Mucosa of gallbladder (tissue), 1 donor: ENCODE measurements at regions not wholly inside any gene's neighbourhood (a gene's known extent, or its start where the extent isn't known, plus 50 kb on each side); places are given as distances from the start of the nearest gene placed in this dataset.
"Not testable (repeated sequence)": the region's sequence is repeated elsewhere in the genome, so short reads cannot be mapped to it uniquely, and the experiment has no call there.

Experiments used
- DNase-seq: peaks from one replicate; pipeline ENCODE4 v3.0.0-alpha.2; 2020; ENCODE audit warnings: low spot score
- donor health status: DM: no; HTN: no; CAD: no.

DNA sequence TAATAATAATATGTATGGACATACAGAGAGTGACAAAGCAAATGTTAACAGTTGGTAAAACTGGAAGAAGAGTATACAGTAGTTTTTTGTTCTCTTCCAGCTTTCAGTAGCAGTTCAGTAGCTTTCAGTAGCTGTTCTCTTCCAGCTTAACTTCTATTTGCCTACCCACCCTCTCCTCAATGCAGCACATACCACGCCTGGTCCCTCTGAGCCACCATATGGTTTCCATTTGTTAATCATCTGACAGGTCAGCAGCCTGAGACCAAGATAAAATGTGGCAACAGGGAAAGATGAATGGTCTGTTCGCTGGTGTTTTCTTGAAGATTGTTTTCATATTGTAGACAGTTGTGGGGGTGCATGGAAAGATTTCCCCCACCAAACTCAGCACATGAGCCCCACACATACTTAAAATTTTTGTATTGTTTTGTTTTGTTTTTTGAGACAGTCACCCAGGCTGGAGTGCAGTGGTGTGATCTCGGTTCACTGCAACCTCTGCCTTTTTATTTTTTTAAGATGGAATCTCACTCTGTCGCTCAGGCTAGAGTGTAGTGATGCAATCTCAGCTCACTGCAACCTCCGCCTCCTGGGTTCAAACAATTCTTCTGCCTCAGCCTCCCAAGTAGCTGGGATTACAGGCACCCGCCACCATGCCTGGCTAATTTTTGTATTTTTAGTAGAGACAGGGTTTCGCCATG lies 56.8 kb downstream of the ATP6V0E2 start:
- DNase-seq, result not testable (repeated sequence)

DNA sequence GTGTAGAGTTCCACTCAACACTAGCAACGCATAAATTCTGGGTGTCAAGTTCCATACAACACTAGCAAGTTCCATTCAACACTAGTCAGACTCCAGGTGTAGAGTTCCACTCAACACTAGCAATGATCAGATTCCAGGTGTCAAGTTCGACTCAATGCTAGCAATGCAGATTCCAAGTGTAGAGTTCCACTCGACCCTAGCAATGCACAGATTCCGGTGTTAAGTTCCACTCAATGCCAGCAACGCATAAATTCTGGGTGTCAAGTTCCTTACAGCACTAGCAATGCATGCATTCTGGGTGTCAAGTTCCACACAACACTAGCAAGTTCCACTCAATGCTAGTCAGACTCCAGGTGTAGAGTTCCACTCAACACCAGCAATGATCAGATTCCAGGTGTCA lies 60.0 kb downstream of the ATP6V0E2 start:
- DNase-seq, result not testable (repeated sequence)

DNA sequence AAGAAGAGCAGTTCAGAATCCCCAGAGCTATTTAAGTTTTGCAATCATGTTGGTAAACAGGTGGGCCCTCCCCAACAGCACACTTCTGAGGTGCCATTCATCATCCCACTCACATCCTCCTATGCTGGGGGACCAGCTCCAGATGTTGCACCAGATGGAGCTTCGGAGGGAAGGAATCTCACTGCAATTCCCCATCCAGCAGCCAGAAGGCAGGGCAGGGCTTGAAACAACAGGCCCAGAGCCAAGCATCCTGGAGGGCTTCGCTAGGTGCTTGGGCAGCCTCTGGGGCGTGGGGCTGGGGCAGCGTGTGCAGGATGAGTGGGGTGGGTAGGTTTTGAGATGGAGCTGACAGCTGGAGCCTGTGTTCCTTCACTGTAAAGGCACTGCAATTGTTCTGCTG lies 73.6 kb downstream of the ATP6V0E2 start:
- not testable (repeated sequence) for DNase-seq

DNA sequence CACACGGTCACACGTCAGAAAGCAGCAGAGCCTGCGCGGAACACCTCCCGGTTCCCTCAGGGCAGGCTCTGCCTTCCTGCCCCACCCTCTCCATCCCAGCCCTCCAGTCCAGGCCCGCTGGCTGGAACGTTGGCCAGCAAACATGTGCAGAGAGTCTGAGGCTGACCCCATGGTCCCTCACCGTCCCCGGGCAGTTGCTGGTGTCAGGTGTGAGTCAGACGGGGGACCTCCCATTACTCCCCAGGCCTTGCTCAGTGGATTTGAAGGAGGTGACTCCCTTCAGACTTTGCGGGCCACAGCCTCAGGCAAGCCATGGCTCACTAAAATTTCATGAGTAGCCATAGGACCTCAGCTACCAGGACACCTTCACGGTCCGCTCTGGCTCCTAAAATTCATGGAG lies 74.7 kb downstream of the ATP6V0E2 start:
- not testable (repeated sequence) for DNase-seq

DNA sequence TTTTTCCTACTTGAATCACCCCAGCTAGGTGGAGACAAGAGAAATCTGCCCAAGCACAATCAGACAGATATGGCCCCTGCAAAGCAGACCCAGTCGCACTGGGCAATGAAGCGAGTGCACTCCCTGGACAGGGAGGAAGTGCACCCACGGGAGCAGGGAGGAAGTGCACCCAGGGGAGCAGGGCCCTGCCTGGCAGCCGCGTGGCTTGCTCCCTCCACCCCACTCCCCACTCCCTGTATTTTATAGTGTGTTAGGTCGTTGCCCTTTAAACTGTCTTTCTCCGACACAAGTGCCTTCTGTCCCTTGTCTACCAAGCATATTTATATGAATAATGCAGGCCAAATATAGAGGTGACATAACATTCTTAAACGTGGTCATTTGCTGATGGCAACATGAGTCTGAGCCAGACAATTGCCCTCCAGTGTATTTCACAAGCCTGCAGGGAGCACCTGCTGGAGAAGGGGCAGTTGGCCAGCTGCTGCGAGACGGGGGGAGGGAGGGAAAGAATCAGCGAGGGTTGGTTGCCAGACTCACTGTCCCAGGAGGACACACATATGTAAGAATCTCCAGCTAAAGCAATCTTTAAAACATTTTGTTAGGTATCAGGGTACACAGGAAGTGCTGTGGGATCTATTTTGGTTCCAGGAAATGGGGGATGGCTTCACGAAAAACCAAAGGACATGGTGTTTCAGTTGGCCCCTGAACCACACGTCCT lies 76.3 kb downstream of the ATP6V0E2 start:
- not testable (repeated sequence) for DNase-seq

DNA sequence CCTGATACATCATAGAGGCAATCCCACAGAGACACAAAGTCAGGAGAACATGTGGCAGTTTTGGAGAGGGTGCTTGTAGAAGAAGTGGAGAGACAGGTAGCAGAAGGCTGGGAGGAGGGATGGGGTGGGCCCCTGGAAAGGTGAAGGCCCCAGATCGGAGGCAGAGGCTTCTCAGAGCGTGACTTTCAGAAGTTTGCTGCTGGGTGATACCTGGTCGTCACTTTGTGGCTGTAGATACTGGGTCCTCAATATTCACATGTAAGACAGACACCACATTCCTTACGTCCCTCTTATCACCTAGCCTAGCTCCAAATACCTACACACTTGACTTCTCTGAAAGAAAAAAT lies 76.8 kb downstream of the ATP6V0E2 start:
- not testable (repeated sequence) for DNase-seq

DNA sequence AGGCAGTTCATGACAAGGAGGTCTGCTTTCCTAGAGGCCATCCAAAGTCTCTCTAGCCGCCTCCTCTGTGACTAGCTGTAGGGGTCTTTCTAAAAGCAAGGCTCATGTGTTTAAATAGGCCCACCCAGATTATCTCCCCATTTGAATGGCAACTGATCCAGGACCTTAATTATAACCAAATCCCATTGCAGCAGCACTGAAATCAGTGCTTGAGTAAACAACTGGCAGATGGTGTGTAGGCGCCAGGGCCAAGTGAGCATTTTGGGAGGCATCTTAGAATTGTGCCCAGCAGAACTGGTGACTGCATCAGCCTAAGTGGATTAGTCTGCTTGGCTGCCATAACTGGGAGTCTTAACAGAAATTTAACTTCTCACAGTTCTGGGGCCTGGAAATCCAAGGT lies 77.8 kb downstream of the ATP6V0E2 start:
- DNase-seq, result not testable (repeated sequence)

DNA sequence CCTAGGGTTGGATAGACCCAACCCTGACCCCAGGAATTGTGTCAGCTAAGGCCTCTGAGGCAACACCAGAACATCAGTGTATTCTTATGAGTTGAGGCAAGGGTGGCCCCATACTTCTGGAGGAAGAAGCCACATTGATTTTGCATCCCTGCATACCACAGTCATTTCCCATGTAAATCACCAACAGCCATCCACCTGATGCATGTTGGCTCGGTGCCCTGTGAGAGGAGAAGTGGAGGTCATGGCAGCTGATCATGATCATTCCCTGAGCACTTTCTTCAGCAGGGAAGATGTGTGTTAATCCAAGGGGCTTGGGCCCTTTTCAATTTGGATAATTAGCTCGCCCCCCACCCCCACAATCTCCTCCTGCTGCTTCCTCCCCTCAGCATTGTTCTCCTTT lies 85.1 kb downstream of the ATP6V0E2 start:
- not testable (repeated sequence) for DNase-seq

DNA sequence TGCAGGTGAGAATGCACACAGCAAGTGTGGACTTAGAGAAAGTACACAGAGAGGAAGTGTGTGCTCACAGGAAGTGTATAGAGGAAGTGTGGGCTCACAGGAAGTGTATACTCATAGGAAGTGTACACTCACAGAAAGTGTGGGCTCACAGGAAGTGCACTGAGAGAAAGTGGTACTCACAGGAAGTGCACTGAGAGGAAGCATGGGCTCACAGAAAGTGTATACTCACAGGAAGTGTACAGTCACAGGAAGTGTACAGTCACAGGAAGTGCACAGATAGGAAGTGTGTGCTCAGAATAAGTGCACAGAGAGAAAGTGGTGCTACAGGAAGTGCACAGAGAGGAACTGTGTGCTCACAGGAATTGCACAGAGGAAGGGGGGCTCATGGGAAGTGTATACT lies 87.1 kb downstream of the ATP6V0E2 start:
- DNase-seq, result not testable (repeated sequence)

DNA sequence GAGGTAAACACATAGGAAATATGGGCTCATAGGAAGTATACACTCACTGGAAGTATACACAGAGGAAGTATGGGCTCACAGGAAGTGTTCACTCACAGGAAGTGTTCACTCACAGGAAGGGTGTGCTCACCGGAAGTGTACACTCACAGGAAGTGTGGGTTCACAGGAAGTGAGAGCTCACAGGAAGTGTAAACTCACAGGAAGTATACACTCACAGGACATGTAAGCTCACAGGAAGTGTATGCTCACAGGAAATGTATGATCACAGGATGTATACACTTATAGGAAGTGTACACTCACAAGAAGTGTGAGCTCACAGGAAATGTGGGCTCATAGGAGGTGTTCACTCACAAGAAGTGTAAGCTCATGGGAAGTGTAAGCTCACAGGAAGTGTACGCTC lies 88.1 kb downstream of the ATP6V0E2 start:
- DNase-seq, result not testable (repeated sequence)

DNA sequence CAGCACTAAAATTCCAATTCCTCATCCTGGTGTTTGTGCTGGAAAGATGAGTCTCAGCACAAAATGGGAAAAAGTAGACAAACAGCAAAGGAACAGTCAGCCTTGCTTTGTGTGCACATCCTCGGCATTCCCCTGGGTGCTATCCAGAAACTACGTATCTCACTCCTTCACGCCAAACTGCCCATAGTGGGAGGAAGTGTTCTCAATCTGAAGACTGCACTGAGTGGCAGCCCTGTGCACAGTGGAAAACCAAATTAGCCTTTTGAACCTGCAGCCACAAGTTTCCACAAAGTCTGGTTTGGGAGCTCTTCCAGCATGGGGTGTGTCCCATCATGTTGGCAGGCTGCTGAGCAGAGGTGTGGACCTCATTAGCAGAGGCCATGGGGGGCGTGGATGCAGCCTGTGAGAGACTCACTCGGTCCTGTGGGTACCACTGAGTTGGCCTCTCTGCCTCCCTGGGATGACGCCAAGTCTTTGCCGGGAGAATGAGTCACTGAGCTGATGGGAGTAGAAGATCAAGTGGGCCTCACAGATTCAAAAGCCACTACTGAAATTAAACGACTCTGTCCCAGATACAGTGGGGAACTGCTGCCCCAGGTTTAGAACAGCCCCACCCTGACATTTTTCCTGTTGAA lies 89.0 kb downstream of the ATP6V0E2 start:
- DNase-seq, result not testable (repeated sequence)

DNA sequence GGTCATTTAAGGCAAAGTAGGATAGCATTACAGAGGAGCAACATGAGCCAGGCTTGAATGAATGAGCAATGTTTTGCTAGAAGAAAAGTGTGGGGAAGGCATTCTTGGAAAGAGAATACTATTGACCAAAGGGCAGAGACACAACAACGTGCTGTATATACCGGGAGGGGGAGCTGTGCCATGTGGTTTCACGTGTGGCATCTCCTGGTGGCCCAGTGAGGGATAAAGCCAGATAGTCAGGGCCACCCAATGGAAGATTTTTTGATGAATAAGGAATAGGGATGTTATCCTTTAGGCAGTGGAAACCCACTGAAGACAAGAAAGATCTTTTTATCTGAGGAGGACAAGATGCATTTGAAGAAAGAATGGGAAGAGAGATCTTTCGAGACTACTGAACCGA lies 90.2 kb downstream of the ATP6V0E2 start:
- not testable (repeated sequence) for DNase-seq

DNA sequence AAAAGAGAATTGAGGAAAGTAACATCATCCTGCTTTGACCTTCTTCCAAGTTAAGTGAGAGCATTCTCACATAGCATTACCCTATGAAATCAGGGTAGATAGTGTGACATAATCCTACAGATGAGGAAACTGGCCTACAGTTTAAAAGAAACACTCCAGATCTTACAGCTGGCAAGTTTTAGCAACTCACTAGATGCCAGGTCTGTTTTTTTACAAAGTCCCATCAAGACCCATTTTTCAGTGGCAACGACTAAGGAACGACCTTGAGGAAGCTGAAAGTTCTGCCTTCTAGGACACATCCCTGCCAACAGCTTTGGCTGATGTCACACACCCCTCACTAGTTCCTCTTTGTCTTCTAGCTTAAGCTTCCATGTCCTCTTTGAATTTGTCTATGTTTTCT lies 92.7 kb downstream of the ATP6V0E2 start:
- DNase-seq, result not testable (repeated sequence)

DNA sequence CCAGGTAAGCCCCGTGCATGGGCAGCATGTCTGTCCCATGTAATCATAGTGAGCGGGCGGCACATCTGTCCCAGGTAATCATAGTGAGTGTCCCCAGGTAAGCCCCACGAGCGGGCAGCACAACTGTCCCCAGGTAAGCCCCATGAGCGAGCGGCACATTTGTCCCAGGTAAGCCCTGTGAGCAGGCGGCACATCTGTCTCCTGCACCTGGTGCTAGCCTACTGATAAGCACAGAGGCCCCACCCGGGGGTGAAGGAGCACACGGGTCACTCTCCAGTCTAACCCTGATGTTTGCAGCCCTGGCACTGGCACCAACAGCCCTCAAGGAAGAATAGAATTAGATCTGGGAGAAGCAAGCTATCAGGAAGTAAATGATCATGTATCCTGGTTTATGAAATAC lies 99.2 kb downstream of the ATP6V0E2 start:
- not testable (repeated sequence) for DNase-seq

DNA sequence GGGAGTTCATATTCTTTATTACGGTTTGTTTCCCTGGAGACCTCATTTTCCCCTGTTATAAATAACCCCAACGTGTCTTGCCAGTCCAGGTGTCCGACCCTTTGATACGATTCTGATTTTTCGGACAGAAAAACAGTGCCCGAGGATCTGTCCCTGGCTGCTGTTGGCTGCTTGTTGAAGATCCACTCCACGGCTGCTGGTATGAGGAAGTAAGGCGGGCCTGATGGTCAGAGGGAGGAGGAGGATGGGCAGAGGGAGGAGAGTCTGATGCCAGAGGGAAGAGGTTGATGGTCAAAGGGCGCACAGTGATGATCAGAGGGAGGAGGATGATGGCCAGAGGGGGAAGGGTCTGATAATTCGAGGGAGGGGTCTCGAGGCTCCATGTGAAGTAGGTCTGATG lies 99.9 kb downstream of the ATP6V0E2 start:
- not testable (repeated sequence) for DNase-seq

DNA sequence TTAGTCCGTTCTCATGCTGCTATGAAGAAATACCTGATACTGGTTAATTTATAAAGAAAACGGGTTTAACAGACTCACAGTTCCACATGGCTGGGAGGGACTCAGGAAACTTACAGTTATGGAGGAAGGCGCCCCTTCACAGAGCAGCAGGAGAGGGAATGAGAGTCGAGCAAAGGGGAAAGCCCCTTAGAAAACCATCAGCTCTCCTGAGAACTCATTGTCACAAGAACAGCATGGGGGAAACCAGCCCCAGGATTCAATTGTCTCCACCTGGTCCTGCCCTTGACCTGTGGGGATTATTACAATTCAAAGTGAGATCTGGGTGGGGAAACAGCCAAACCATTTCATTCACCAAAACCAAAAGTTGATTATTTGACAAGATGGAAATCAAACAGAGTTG lies 101.8 kb downstream of the ATP6V0E2 start:
- not testable (repeated sequence) for DNase-seq

DNA sequence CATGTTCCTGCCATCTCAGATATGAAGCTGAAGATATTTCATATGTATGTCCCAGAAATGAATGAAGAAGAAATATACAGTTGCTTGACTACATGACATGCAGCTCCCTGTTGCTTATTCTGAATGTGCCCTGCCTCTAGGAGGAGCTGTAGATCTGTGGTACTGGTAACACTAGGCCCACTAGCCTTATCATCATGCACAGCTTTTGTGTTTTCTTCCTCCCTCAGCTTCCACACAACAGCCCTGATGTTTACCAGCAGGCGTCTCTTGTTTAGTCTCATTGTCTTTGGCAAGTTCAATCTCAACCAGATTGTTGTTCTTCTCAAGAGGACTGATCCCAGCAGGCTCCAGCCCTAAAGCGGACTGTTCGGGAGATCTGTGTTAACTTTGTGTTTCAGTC lies 104.8 kb downstream of the ATP6V0E2 start:
- not testable (repeated sequence) for DNase-seq

DNA sequence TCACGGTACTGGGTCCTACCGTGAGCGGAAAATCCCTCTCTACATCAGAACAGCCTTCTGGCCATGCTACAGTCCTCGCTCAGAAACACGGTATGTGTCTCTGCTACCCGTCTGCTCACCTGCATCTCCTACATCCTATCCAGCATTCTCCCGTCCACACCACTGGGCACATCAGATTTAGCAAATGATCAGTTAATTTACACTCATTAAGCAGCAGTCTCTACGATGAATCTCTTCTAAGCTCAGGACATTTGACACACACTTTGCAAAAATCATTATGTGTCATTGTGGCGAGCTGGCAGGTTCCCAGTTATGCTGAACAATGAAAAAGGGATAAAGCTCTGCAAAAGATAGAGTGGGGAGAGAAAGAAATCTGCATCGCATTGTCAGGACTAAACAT lies 105.2 kb downstream of the ATP6V0E2 start:
- DNase-seq, result not testable (repeated sequence)

DNA sequence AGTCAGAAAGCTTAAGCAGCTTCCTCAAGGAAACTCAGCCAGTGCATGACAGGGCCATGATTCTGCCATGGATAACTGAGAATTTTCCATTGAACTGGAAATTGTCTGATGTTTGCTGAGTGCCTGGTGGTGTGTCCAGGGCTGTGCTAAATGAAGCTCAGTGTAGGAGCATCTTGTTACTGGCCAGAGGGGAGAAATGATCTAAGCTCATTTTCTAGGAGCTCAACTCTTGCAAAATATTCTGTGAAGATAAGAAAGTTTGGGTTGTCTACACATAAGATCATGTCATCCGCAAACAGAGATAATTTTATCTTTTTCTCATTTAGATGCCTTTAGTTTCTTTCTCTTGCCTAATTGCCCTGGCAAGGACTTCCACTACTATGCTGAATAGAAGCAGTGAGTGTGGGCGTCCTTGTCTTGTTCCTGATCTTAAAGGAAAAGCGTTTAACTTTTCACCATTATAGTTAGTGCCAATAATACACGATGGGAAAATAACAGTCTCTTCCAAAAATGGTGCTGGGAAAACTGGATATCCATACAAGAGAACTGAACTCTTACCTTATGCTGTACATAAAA lies 108.9 kb downstream of the ATP6V0E2 start:
- DNase-seq, result not testable (repeated sequence)

DNA sequence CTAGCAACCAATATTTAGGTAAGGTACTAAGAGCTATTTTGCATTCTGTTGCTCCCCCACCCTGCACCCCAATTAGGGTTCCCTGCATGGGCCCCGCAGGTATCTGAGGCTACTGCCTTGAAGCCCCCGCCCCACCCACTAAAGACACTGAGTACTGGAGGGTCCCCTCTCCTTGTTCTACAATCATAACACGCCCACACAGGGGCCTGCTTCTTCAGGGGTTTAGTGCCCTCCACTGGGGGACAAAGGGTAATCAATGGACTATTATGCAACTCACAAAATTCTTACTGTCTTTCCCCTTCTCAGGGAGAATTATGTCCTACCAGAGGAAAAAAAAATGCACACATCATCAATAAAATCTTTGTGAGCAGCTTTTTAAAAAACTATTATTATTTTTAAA lies 113.1 kb downstream of the ATP6V0E2 start:
- DNase-seq, result not testable (repeated sequence)

DNA sequence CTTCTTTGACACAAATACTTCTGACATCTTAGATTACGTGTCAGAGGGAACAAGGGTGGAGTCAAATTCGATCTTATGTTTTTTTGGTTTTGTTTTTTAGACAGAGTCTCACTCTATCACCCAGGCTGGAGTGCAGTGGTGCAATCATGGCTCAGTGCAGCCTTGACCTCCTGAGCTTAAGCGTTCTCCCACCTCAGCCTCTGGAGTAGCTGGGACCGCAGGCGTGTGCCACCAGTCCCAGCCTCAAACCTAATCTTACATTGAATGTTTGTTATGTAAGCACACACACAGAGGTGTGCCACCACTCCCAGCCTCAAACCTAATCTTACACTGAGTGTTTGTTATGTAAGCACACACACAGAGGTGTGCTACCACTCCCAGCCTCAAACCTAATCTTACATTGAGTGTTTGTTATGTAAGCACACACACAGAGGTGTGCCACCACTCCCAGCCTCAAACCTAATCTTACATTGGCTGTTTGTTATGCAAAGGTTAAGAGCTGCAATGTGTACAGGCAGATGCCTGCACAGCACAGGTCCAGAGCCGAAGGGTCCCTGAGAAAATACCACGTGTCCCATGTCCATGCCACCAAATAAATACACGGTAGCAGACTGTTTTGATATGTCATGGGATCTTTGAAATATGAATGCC lies 118.0 kb downstream of the ATP6V0E2 start:
- not testable (repeated sequence) for DNase-seq

DNA sequence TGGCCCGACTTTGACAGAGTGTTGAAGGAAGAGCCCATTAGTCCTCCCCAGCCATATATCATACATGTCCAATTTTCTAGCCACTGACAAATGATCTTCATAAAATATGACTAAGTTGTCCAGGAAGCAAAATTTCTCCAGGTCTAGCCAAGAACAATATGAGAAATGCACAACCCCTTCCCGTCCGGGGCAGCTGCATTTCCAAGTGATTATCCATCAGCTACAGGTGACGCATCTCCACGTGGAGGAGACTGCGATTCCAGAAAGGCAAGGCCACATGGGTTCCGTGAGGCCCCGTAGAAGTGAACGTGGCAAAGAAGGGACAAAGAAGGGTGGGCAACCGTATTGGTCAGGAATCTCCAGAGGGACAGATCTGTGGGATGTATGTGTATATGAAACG lies 118.6 kb downstream of the ATP6V0E2 start:
- DNase-seq, result not testable (repeated sequence)
